Epithelial cell of esophagus (primary cell): ENCODE measurements at regions not wholly inside any gene's neighbourhood (a gene's known extent, or its start where the extent isn't known, plus 50 kb on each side); places are given as distances from the start of the nearest gene placed in this dataset.

ENCODE experiments used
- DNase-seq: peaks from one replicate; pipeline ENCODE4 v3.0.0; 2010; ENCODE audit warnings: low read depth
- H3K4me3 ChIP-seq: 2 replicates; pipeline ENCODE4 v1.5.1; 2011; ENCODE audit warnings: mild to moderate bottlenecking, low read length, control low read depth
- TF ChIP-seq, protein P1 (sequence below): IDR thresholded peaks from 2 replicates; pipeline ENCODE4 v1.5.1; 2011; ENCODE audit warnings: low read depth, mild to moderate bottlenecking, low read length, control low read depth, inconsistent platforms; ENCODE audit not compliant: insufficient read depth; ENCODE audit errors: missing control alignments

- TF ChIP-seq, protein P1, sequence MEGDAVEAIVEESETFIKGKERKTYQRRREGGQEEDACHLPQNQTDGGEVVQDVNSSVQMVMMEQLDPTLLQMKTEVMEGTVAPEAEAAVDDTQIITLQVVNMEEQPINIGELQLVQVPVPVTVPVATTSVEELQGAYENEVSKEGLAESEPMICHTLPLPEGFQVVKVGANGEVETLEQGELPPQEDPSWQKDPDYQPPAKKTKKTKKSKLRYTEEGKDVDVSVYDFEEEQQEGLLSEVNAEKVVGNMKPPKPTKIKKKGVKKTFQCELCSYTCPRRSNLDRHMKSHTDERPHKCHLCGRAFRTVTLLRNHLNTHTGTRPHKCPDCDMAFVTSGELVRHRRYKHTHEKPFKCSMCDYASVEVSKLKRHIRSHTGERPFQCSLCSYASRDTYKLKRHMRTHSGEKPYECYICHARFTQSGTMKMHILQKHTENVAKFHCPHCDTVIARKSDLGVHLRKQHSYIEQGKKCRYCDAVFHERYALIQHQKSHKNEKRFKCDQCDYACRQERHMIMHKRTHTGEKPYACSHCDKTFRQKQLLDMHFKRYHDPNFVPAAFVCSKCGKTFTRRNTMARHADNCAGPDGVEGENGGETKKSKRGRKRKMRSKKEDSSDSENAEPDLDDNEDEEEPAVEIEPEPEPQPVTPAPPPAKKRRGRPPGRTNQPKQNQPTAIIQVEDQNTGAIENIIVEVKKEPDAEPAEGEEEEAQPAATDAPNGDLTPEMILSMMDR = no peak
- H3K4me3 ChIP-seq = no peak overlapping the region
- no peak for DNase-seq
Observed at GRCh38 chr17:37838276-37838675, 85.9 kb upstream of the TBC1D3K start.

DNA sequence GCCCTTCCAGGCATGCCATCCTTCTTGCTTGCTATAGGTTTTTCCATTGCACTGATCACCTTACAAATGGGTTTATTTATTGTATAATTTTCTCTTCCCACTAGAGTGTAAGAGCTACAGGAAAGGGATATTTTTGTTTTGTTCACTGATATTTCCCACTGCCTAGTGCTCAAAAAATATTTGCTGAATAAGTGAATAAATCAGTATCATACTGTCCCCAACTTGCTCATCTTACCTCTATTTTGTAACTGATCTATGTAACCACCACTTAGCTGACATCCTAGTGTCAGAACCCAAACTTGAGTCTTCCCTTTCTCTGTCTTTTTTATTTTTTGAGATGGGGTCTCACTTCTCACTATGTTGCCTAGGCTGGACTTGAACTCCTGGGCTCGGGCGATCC is 87.6 kb upstream of the TBC1D3K start:
- no peak for DNase-seq
- TF ChIP-seq, protein P1 = no peak
- no peak overlapping the region for H3K4me3 ChIP-seq

- DNase-seq = no peak
- H3K4me3 ChIP-seq = no peak overlapping the region
- TF ChIP-seq, protein P1 = no peak
Observed at GRCh38 chr17:37834168-37834567, 89.3 kb upstream of the HNF1B start.

DNA sequence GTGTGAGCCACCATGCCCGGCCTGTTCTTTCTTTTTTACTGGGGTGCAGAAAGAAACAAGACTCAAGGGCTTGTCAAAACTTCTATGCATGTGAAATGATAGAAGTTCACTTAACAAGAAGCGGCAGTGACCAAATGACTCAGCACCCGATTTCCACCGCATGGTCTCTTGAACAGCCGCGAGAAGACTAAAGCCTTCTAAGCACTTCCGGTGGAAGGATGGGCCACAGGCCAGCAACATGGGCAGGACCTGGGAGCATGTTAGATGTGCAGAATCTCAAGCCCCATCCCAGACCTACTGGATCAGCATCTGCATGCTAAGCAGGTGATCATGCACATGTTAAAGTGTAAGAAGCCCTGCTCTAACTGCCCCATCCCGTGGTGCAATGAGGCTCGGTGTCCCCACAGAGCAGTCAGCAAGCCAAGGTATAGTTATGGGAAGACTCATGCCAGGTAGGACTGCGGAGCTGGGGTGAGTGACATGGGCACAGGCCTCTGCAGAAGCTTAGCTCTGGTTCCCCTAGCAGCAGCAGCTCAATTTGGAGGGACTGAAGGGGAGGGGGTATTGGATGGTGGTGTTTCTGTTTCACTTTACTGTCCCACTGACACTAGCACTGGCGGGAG is 88.5 kb upstream of the HNF1B start:
- TF ChIP-seq, protein P1 = no peak
- H3K4me3 ChIP-seq = no peak overlapping the region
- DNase-seq = no peak

GRCh38 chr17:37831986-37832385 is 87.1 kb upstream of the HNF1B start:
- H3K4me3 ChIP-seq = no peak overlapping the region
- no peak for DNase-seq
- TF ChIP-seq, protein P1 = no peak

- no peak for DNase-seq
- no peak overlapping the region for H3K4me3 ChIP-seq
- TF ChIP-seq, protein P1 = no peak
Observed at GRCh38 chr17:37831492-37831891, 86.6 kb upstream of the HNF1B start.

DNA sequence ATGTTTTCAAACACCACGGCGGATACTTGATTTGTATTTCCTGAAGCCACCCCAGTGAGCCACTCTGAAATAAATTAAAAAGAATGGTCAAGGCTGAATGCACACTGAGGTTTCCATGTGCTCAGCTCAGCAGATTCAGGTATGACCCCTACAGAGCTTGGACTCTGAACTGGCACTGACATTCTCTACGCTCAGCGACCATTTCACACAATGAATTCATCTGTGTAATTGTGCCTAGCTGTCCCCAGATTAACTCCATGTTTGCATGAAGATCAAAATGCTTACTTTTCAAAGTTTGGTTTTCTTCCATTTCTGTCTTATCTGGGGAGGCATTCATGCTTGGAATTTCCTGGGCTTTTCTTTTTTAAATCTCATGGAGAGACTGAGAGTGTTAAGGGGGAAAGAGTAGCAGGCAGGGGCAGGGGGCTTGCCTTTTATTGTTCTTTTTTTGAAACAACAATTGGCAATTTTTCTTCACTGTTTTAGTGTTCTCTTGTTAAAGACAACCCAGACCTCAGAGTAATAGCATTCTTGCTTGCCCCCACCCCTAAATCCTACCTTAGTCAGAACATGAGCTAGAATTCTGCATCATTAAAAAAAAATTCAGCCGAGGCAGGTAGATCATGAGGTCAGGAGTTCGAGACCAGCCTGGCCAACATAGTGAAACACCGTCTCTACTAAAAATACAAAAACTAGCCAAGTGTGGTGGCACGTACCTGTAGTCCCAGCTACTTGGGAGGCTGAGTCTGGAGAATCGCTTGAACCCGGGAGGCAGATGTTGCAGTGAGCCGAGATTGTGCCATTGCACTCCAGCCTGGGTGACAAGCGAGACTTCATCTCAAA is 85.5 kb upstream of the HNF1B start:
- TF ChIP-seq, protein P1 = no peak
- no peak overlapping the region for H3K4me3 ChIP-seq
- no peak for DNase-seq
